ENCODE measurements at regions not wholly inside any gene's neighbourhood (a gene's known extent, or its start where the extent isn't known, plus 50 kb on each side); places are given as distances from the start of the nearest gene placed in this dataset.
A peak's percentile ranks its signal among the peaks of the same experiment; 100 is the strongest.

DNA sequence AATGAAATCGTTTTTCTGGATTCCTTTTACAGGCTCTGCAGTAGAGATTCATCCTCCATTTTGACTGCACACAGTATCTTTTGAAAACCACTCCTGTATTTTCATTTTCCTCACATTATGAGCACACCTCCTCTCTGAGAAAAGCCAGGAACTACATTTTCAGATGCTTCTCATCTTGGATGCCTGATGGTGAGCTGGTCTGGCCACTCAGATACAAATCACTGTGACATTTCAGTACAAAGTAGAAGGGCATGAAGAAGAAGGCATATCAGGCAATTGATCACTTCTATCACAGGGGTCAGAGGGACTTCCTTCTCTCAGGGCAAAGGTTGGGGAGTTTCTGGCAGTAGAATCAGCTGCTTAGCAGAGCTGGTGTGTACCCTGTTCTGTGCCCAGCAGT, 192.0 kb upstream of the POM121L12 start:
- H3K27ac ChIP-seq = no peak overlapping the region
- no peak overlapping the region for H3K4me3 ChIP-seq
- H3K36me3 ChIP-seq (ENCODE audit: low read depth) = no peaks in the 10 kb centered on the region
- no peak overlapping the region for H3K4me2 ChIP-seq
- H3K9me2 ChIP-seq (ENCODE audit: insufficient read depth) = no peaks in the 10 kb centered on the region
- POLR2A ChIA-PET (ENCODE audit: unreplicated experiment) = no interaction called here
- CTCF ChIA-PET = no interaction called here
- no peaks in the 10 kb centered on the region for H3K9me3 ChIP-seq (ENCODE audit: insufficient read depth, low read depth)
- no TSS peak for BruUV-seq (replicated peaks)
- no peaks in the 10 kb centered on the region for H3K79me2 ChIP-seq (ENCODE audit: low read depth)
- no peaks in the 10 kb centered on the region for H3K4me1 ChIP-seq (replicated peaks; ENCODE audit: insufficient read depth)
- no peak for DNase-seq
- intact Hi-C loops (cut with micrococcal nuclease; ENCODE audit: unreplicated experiment) = no loop called here
- H3K27me3 ChIP-seq (ENCODE audit: insufficient read depth, low read depth) = no peaks in the 10 kb centered on the region
- H2AFZ ChIP-seq = peak overlapping the region; percentile 20; the same call in 1 of the 2 replicates
- no peaks in the 10 kb centered on the region for H3F3A ChIP-seq (ENCODE audit: insufficient read depth, low read depth)
- H4K20me1 ChIP-seq (ENCODE audit: insufficient read depth) = no peaks in the 10 kb centered on the region
- TF ChIP-seq EZH2 (IDR thresholded peaks at IDR 0.05; ENCODE audit: low read depth) = no peak

DNA sequence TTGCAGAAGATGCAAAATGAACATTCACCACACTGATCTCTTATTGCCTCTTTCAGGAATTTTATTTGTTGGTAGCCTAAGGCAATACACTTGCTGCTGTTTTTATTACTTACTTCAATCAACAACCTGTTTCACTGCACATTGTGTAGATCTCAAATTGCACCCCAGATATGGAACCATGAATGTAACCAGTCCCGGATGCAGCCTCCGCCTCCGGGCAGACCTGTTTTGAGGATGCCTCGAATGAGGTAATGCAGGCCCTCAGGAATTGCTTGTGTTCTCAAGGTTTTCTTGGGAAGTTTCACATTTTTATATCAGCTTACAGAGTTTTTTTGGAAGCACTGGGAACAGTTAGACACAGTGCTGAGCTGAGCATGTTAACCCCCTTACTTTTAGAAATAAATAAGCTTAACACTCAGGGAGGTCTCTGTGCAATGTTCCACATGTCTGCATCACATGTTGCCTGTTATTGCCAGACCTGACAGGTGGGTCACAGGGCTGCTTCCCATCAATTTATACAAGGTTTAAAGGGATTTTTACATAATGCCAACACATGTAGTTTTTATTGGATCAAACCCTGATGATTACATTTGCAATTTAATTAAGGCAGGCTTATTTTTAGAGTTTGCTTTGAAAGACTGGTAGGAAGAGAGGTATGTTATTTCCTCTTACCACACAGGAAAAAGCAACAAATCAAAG, 193.1 kb upstream of the POM121L12 start:
- no TSS peak for BruUV-seq (replicated peaks)
- Histone ChIP-seq H3K27me3 (ENCODE audit: insufficient read depth, low read depth) (no peaks in the 10 kb centered on the region), H3K27ac (no peak overlapping the region), H3K4me2 (no peak overlapping the region), H3F3A (ENCODE audit: insufficient read depth, low read depth) (no peaks in the 10 kb centered on the region), H4K20me1 (ENCODE audit: insufficient read depth) (no peaks in the 10 kb centered on the region), H2AFZ (no peak overlapping the region), H3K9me3 (ENCODE audit: insufficient read depth, low read depth) (no peaks in the 10 kb centered on the region), H3K9me2 (ENCODE audit: insufficient read depth) (no peaks in the 10 kb centered on the region), H3K36me3 (ENCODE audit: low read depth) (no peaks in the 10 kb centered on the region), H3K79me2 (ENCODE audit: low read depth) (no peaks in the 10 kb centered on the region), H3K4me3 (no peak overlapping the region), H3K4me1 (replicated peaks; ENCODE audit: insufficient read depth) (no peaks in the 10 kb centered on the region)
- intact Hi-C loops (cut with micrococcal nuclease; ENCODE audit: unreplicated experiment) = no loop called here
- no peak for TF ChIP-seq CTCF (conservative IDR thresholded peaks at IDR 0.05)
- TF ChIP-seq EZH2 (IDR thresholded peaks at IDR 0.05; ENCODE audit: low read depth) = no peak
- ChIA-PET CTCF (no interaction called here), POLR2A (ENCODE audit: unreplicated experiment) (no interaction called here)
- no peak for DNase-seq

DNA sequence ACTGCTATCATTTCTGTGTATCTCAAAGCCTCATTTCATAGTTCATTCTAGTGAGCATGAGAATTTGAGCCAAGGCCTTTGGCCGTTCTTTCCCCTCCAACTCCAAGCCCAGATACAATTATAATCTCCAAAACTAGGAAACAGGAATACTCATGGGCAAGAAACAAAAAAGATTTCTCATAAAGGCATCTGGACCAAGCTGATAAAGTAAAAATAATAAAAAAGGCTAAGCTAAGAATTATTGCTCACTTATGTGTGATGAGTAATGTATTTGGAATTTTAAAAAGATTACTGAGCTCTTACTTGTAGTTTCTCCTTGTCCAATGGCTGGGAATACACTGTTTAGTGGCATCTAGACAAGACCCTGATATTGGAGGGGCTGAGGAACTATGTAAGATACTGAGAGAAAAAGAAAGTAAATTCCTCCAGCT, 196.4 kb upstream of the POM121L12 start:
- Histone ChIP-seq H3K4me1 (replicated peaks; ENCODE audit: insufficient read depth) (no peaks in the 10 kb centered on the region), H4K20me1 (ENCODE audit: insufficient read depth) (no peaks in the 10 kb centered on the region), H3K79me2 (ENCODE audit: low read depth) (no peaks in the 10 kb centered on the region), H3K4me2 (no peak overlapping the region), H3K36me3 (ENCODE audit: low read depth) (no peaks in the 10 kb centered on the region), H3K9me2 (ENCODE audit: insufficient read depth) (no peaks in the 10 kb centered on the region), H3K27ac (no peak overlapping the region), H2AFZ (no peak overlapping the region), H3K4me3 (no peak overlapping the region), H3F3A (ENCODE audit: insufficient read depth, low read depth) (no peaks in the 10 kb centered on the region), H3K9me3 (ENCODE audit: insufficient read depth, low read depth) (no peaks in the 10 kb centered on the region), H3K27me3 (ENCODE audit: insufficient read depth, low read depth) (no peaks in the 10 kb centered on the region)
- intact Hi-C loops (cut with micrococcal nuclease; ENCODE audit: unreplicated experiment) = no loop called here
- DNase-seq = no peak
- TF ChIP-seq EZH2 (IDR thresholded peaks at IDR 0.05; ENCODE audit: low read depth) (no peak), CTCF (conservative IDR thresholded peaks at IDR 0.05) (no peak)
- CTCF ChIA-PET = no interaction called here
- BruUV-seq (replicated peaks) = no TSS peak
- POLR2A ChIA-PET (ENCODE audit: unreplicated experiment) = no interaction called here

DNA sequence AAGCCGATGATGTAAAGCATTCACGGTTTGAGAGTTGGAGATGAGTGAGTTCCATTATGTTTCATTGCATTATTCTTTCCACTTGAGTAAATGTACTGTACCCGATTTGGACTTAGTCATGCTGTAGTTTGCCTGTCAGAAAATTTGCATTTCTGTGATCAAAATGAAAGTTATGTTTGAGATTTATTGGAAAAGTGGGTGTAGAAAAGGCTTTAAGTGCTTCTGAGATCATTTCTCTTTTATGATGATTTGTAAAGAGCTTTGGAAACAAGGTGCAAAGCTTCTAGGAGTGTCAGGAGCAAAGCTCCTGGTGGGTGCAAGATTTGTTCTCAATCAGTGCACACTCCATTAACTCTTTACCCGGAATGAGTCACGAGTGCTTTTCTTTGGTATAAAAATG, 204.1 kb upstream of the POM121L12 start:
- H3K9me3 ChIP-seq (ENCODE audit: insufficient read depth, low read depth) = no peaks in the 10 kb centered on the region
- no peaks in the 10 kb centered on the region for H3K9me2 ChIP-seq (ENCODE audit: insufficient read depth)
- no peaks in the 10 kb centered on the region for H3K36me3 ChIP-seq (ENCODE audit: low read depth)
- intact Hi-C loops (cut with micrococcal nuclease; ENCODE audit: unreplicated experiment) = no loop called here
- BruUV-seq (replicated peaks) = no TSS peak
- ChIA-PET POLR2A (ENCODE audit: unreplicated experiment) (no interaction called here), CTCF (no interaction called here)
- DNase-seq = no peak
- TF ChIP-seq EZH2 (IDR thresholded peaks at IDR 0.05; ENCODE audit: low read depth) (no peak), CTCF (conservative IDR thresholded peaks at IDR 0.05) (no peak)
- no peaks in the 10 kb centered on the region for H4K20me1 ChIP-seq (ENCODE audit: insufficient read depth)
- H3K27me3 ChIP-seq (ENCODE audit: insufficient read depth, low read depth) = no peaks in the 10 kb centered on the region
- H3K4me2 ChIP-seq = no peak overlapping the region
- no peak overlapping the region for H3K27ac ChIP-seq
- H3K4me3 ChIP-seq = no peak overlapping the region
- H3K4me1 ChIP-seq (replicated peaks; ENCODE audit: insufficient read depth) = no peaks in the 10 kb centered on the region
- H2AFZ ChIP-seq = no peak overlapping the region
- no peaks in the 10 kb centered on the region for H3K79me2 ChIP-seq (ENCODE audit: low read depth)
- H3F3A ChIP-seq (ENCODE audit: insufficient read depth, low read depth) = no peaks in the 10 kb centered on the region
